T-cell (primary cell): ENCODE measurements at regions not wholly inside any gene's neighbourhood (a gene's known extent, or its start where the extent isn't known, plus 50 kb on each side); places are given as distances from the start of the nearest gene placed in this dataset.

Source experiments
- ATAC-seq, 4 experiments: fragments of 200-7000 bp in 3 of 4; fragments of 150-1000 bp in 1 of 4; cut with Tn5 transposase; replicated peaks in 1 of 4; 1 replicate in 3 of 4; 2 replicates in 1 of 4; pipeline ENCODE4 v1.10.0; 2021; ENCODE audit warnings: moderate library complexity in 3 of 4, mild to moderate bottlenecking in 2 of 4, moderate number of reproducible peaks in 1 of 4
- CTCF ChIA-PET, 2 donors: fragments of 300-600 bp; sonication (Branson Sonifier 250); formaldehyde crosslinking; loops; one replicate each; lab custom pipeline; 2022; ENCODE audit warnings: antibody characterized with exemption in 2 of 2; lab: Charles Lee
- POLR2A ChIA-PET, 2 donors: fragments of 300-600 bp; sonication (Branson Sonifier 250); formaldehyde crosslinking; loops; one replicate each; lab custom pipeline; 2022; ENCODE audit warnings: antibody characterized with exemption in 2 of 2; lab: Charles Lee
- DNase-seq, 35 experiments: peaks; one replicate each; pipeline versions ENCODE4 v3.0.0 to v3.0.0-alpha.2; 2013 to 2023
- H3K27ac ChIP-seq: one replicate; pipeline ENCODE4 v1.5.1; 2013; ENCODE audit warnings: low read length
- H3K27me3 ChIP-seq, 2 experiments: replicated peaks in 1 of 2; 1 replicate in 1 of 2; 2 replicates in 1 of 2; pipeline versions ENCODE4 v1.6.1 to v1.7.0; 2013; ENCODE audit warnings: low read length in 1 of 2, mixed read lengths in 1 of 2; ENCODE audit not compliant: control insufficient read depth in 2 of 2, insufficient read depth in 2 of 2; ENCODE audit errors: extremely low read depth in 1 of 2
- H3K36me3 ChIP-seq, 2 donors: 1 replicate in 1 of 2; 2 replicates in 1 of 2; pipeline versions ENCODE4 v1.6.1 to v1.7.0; 2013; ENCODE audit warnings: low read length in 1 of 2; ENCODE audit not compliant: control insufficient read depth in 2 of 2, insufficient read depth in 1 of 2; ENCODE audit errors: extremely low read depth in 1 of 2
- H3K4me1 ChIP-seq, 2 experiments: 1 replicate in 1 of 2; 2 replicates in 1 of 2; pipeline versions ENCODE4 v1.6.1 to v1.7.0; 2013; ENCODE audit warnings: low read length in 2 of 2, mixed read lengths in 1 of 2; ENCODE audit not compliant: insufficient read depth in 2 of 2, control insufficient read depth in 1 of 2; ENCODE audit errors: extremely low read depth in 1 of 2
- H3K4me3 ChIP-seq, 2 donors: 1 replicate in 1 of 2; 2 replicates in 1 of 2; pipeline versions ENCODE4 v1.5.1 to v1.7.0; 2013; ENCODE audit warnings: mild to moderate bottlenecking in 2 of 2, low read length in 1 of 2, moderate library complexity in 1 of 2; ENCODE audit not compliant: control insufficient read depth in 1 of 2; ENCODE audit errors: extremely low read depth in 1 of 2
- H3K9me3 ChIP-seq: 2 replicates; pipeline ENCODE4 v1.7.0; 2013
- H3K27ac Mint-ChIP-seq, 2 donors: one replicate each; pipeline ENCODE4 v1.8.0; 2020 to 2021; ENCODE audit warnings: mild to moderate bottlenecking in 2 of 2, mixed read lengths in 2 of 2
- H3K27me3 Mint-ChIP-seq, 2 donors: one replicate each; pipeline ENCODE4 v1.8.0; 2021 to 2022; ENCODE audit warnings: mixed read lengths in 2 of 2
- H3K36me3 Mint-ChIP-seq: one replicate; pipeline ENCODE4 v1.8.0; 2021; ENCODE audit warnings: mixed read lengths
- H3K4me1 Mint-ChIP-seq, 3 donors: one replicate each; pipeline ENCODE4 v1.8.0; 2020 to 2022; ENCODE audit warnings: mixed read lengths in 3 of 3, mild to moderate bottlenecking in 1 of 3
- H3K4me3 Mint-ChIP-seq, 3 donors: one replicate each; pipeline ENCODE4 v1.8.0; 2020 to 2022; ENCODE audit warnings: mild to moderate bottlenecking in 3 of 3, mixed read lengths in 3 of 3, moderate library complexity in 3 of 3
- H3K9me3 Mint-ChIP-seq, 3 donors: one replicate each; pipeline ENCODE4 v1.8.0; 2020 to 2022; ENCODE audit warnings: mixed read lengths in 3 of 3
- WGBS: methylation state at CpG from one replicate; pipeline ENCODE4 v1.1.5; 2013; ENCODE audit warnings: missing lambda C conversion rate; ENCODE audit not compliant: insufficient coverage; 5-methylcytosine and 5-hydroxymethylcytosine counted together

DNA sequence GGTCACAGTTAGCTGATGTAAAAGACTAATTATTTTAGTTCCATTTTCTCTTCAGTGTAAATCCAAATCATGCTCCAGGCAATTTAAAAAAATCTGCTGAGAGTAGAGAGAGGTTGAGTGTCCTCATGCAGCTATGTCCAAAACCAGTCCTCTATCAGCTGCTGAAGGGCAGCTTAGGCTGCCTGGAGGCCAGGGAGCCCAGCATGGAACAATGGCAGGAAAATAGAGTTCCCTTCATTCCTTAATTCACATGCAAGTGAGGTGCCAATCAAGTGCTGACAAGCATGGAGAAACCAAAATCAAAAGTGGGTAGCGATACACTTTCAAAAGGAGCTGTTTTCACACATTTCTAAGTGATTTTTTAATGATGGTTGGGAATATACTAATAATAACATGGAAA lies 78.3 kb upstream of the POU5F2 start:
- Histone ChIP-seq H3K36me3 (no peaks in the 10 kb centered on the region), H3K27ac (no peak overlapping the region), H3K4me3 (no peak overlapping the region), H3K9me3 (no peaks in the 10 kb centered on the region), H3K27me3 (no peaks in the 10 kb centered on the region), H3K4me1 (no peaks in the 10 kb centered on the region)
- DNase-seq (no peak), ATAC-seq (no peak)
- no CpG with 5 or more reads among the region's 1 CpG for WGBS
- Mint-ChIP-seq H3K36me3 (peaks cover 57% of the 10 kb centered on the region), H3K27ac (no peak overlapping the region), H3K4me3 (no peak overlapping the region), H3K27me3 (no peaks in the 10 kb centered on the region), H3K9me3 (peaks cover 0 to 4% (median 0%) of the 10 kb centered on the region in 3 donors), H3K4me1 (no peaks in the 10 kb centered on the region)
- CTCF ChIA-PET: no interaction called here
- POLR2A ChIA-PET: no interaction called here

DNA sequence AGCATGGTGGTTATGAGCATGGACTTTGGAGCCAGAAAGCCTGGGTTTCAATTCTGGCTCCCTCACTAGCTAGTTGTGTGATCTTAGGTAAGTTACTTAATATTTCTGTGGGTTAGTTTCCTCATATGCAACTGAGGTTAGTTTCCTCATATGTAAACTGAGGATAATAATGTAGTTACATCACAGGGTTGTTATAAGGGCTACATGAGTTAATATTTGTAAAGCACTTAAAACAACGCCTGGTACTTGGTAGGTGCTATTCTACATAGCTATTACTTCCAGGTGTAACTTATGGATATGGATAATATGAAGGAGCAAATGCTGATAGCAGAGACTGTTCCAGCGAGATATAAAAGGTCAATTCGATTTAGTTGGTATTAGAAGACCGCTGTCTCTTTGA lies 69.4 kb upstream of the POU5F2 start:
- no peaks in the 10 kb centered on the region for H3K9me3 ChIP-seq
- ChIA-PET CTCF (interaction anchor here in 1 of 2 donors (0.6 kb wide), 1 partner anchor 1723 kb away, joined by 6 read pairs; no protein-coding TSS in a partner anchor), POLR2A (interaction anchor here in 1 of 2 donors (1.0 kb wide), 1 partner anchor 13 kb away, joined by 3 read pairs; no protein-coding TSS in a partner anchor)
- H3K27me3 ChIP-seq: no peaks in the 10 kb centered on the region
- H3K36me3 ChIP-seq: no peaks in the 10 kb centered on the region
- no peak for ATAC-seq
- WGBS: 100% methylated on average over 3 of the region's 4 CpGs
- Mint-ChIP-seq H3K27ac (no peak overlapping the region), H3K36me3 (peaks cover 32% of the 10 kb centered on the region), H3K9me3 (no peaks in the 10 kb centered on the region), H3K4me1 (no peaks in the 10 kb centered on the region), H3K4me3 (no peak overlapping the region), H3K27me3 (no peaks in the 10 kb centered on the region)
- H3K4me1 ChIP-seq: no peaks in the 10 kb centered on the region
- H3K4me3 ChIP-seq: no peak overlapping the region
- DNase-seq: no peak
- no peak overlapping the region for H3K27ac ChIP-seq

DNA sequence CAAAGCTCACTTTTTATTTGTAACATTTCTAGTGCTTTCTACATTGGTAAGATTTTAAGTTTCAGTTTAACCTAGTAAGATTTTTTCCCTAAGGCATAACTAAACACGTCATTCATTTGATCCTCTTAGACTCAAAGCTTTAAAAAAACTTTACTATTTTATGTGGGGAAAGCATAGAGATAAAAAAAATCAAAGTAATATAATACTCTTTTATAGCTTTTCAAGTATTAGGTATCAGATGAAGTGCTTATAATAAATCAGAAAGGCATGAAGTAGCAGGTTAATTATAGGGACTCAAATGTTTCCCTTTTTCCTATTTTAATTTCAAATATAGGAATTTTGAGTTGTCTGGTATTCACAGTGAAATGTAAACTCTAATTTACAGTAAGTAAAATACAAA lies 68.0 kb upstream of the POU5F2 start:
- Histone ChIP-seq H3K4me1 (no peaks in the 10 kb centered on the region), H3K9me3 (no peaks in the 10 kb centered on the region), H3K27ac (no peak overlapping the region), H3K27me3 (no peaks in the 10 kb centered on the region), H3K4me3 (no peak overlapping the region), H3K36me3 (no peaks in the 10 kb centered on the region)
- peaks cover 24% of the 10 kb centered on the region for H3K36me3 Mint-ChIP-seq
- ChIA-PET CTCF (interaction anchor here in 1 of 2 donors (0.6 to 0.8 kb wide), 2 partner anchors 8 to 998 kb away, joined by 4 read pairs; no protein-coding TSS in a partner anchor), POLR2A (no interaction called here)
- no CpG with 5 or more reads among the region's 1 CpG for WGBS
- no peaks in the 10 kb centered on the region for H3K4me1 Mint-ChIP-seq
- DNase-seq: no peak
- ATAC-seq: no peak
- no peak overlapping the region for H3K4me3 Mint-ChIP-seq
- H3K27me3 Mint-ChIP-seq: no peaks in the 10 kb centered on the region
- no peaks in the 10 kb centered on the region for H3K9me3 Mint-ChIP-seq
- H3K27ac Mint-ChIP-seq: no peak overlapping the region

DNA sequence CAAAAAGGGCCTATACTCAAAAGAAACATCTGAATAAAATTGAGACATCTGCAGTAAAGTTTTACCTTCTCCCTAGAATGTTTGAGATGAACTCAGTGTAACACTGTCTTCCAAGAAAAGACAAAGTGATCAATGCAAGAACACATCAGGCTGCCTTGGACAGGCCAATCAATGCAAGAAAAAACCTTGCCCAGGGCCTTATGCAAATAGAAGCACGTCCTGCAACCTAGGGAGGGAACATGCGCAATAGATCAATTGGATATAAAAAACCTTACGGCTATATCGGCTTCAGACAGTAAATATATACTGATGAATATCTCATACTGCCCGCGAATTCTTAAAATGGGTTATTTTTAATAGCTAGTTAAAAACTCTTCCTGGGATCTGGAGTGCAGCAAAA lies 66.4 kb upstream of the POU5F2 start:
- Mint-ChIP-seq H3K27me3 (no peaks in the 10 kb centered on the region), H3K4me3 (no peak overlapping the region), H3K4me1 (no peaks in the 10 kb centered on the region), H3K9me3 (no peaks in the 10 kb centered on the region), H3K36me3 (peaks cover 12% of the 10 kb centered on the region), H3K27ac (no peak overlapping the region)
- ATAC-seq (no peak), DNase-seq (no peak)
- ChIA-PET POLR2A (no interaction called here), CTCF (interaction anchor here in 1 of 2 donors (1.2 kb wide), 1 partner anchor 15 kb away, joined by 4 read pairs; no protein-coding TSS in a partner anchor)
- Histone ChIP-seq H3K4me1 (no peaks in the 10 kb centered on the region), H3K27ac (no peak overlapping the region), H3K36me3 (no peaks in the 10 kb centered on the region), H3K4me3 (no peak overlapping the region), H3K9me3 (no peaks in the 10 kb centered on the region), H3K27me3 (no peaks in the 10 kb centered on the region)
- no CpG with 5 or more reads among the region's 6 CpGs for WGBS

DNA sequence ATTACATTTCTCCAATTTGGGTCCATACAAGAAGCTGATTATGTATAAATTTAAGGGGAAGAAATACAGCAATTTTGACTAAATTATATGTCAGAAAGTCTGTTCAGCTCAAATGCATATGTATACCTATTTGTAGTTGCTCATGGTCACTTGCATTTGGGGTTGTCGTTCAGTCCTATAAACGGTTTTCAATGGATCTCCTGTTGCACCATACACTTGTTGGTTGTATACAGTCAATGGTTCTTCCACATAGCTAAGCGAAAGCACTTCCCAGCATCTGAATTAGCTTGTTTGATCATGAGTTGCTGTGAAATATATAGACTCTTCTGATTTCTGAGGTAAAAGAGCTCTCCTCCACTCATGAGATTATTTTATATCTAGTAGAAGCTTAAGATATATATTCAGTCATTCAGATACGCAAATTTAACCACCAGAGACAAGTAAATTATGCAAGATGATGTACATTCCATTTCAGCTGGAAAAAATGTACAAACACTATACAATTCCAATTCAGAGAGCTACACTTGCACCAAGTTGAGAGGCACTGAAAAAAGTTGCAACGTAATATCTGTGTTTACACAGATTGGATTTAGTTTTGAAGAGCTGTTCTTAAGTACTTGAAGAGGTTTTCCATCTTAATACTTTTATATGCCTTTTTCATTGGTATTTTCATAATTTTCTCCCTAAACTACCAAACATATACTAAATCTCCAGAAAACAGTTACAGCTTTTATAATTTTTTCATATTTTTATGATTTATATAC lies 64.4 kb upstream of the POU5F2 start:
- Histone ChIP-seq H3K27me3 (no peaks in the 10 kb centered on the region), H3K4me1 (no peaks in the 10 kb centered on the region), H3K9me3 (no peaks in the 10 kb centered on the region), H3K27ac (no peak overlapping the region), H3K4me3 (no peak overlapping the region), H3K36me3 (no peaks in the 10 kb centered on the region)
- no CpG with 5 or more reads among the region's 5 CpGs for WGBS
- Mint-ChIP-seq H3K36me3 (peaks cover 6% of the 10 kb centered on the region), H3K27ac (no peak overlapping the region), H3K27me3 (no peaks in the 10 kb centered on the region), H3K4me3 (no peak overlapping the region), H3K9me3 (no peaks in the 10 kb centered on the region), H3K4me1 (peaks cover 0 to 3% (median 3%) of the 10 kb centered on the region in 3 donors)
- ATAC-seq: no peak
- no peak for DNase-seq
- ChIA-PET CTCF (interaction anchor here in 1 of 2 donors (0.6 kb wide), 1 partner anchor 27 kb away, joined by 3 read pairs; no protein-coding TSS in a partner anchor), POLR2A (no interaction called here)

DNA sequence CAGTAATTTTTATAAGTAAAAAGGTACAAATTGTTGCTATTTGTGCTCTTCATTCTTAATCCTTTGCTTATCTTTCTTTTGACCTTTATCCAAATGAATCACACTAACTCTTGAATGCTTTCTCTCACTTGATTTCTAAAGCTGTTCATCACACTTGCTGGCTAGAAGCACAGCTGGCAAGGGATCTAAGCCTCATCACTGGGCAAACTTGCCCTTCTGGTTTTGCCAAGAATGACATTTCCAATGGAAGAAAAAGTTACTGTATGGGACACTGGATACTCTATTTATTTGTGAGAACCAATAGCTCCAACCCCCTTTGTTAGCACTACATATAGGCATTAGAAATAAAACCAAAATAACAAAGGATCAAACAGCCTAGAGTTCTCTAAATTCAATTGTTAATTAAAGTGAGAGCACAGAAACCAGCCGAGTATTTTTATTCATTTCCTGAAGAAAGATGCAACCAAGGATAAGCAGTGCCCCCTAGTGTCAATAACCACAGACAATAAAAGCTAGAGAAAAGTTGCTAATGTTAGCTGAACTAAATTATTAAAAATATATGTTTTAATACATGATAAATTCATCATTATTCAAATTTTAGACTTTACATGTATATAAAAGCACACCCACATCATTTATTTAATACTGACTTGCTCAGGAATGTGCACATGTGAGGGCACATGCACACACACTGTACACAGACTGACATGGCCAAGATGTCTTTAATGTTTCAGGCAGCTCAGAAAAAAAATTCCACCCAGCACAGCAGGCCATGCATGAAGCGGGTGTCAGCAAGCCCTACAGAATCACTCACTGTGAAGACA lies 59.8 kb upstream of the POU5F2 start:
- POLR2A ChIA-PET: interaction anchor here in 1 of 2 donors (0.5 kb wide), 1 partner anchor 174 kb away, joined by 3 read pairs; no protein-coding TSS in a partner anchor
- no peaks in the 10 kb centered on the region for H3K36me3 ChIP-seq
- H3K27ac ChIP-seq: no peak overlapping the region
- H3K4me3 Mint-ChIP-seq: no peak overlapping the region
- ATAC-seq: no peak
- no peaks in the 10 kb centered on the region for H3K27me3 Mint-ChIP-seq
- peaks cover 0 to 3% (median 3%) of the 10 kb centered on the region in 3 donors for H3K4me1 Mint-ChIP-seq
- CTCF ChIA-PET: interaction anchor here (0.5 to 1.8 kb wide), 16 partner anchors 8 to 992 kb away, joined by 3 to 11 read pairs (median 4); partner anchors contain the start of gene NR2F1 (in 1 of the 2)
- no peaks in the 10 kb centered on the region for H3K4me1 ChIP-seq
- H3K9me3 ChIP-seq: no peaks in the 10 kb centered on the region
- WGBS: 100% methylated on average over 1 of the region's 2 CpGs
- DNase-seq: peak in 10 of 35 experiments; percentile 1 to 68 (median 7)
- H3K9me3 Mint-ChIP-seq: no peaks in the 10 kb centered on the region
- H3K27me3 ChIP-seq: no peaks in the 10 kb centered on the region
- H3K4me3 ChIP-seq: no peak overlapping the region
- peaks cover 9% of the 10 kb centered on the region for H3K36me3 Mint-ChIP-seq
- H3K27ac Mint-ChIP-seq: no peak overlapping the region
